DOHH2 (cell line): ENCODE measurements at regions not wholly inside any gene's neighbourhood (a gene's known extent, or its start where the extent isn't known, plus 50 kb on each side); places are given as distances from the start of the nearest gene placed in this dataset.

Source experiments
- H3F3A ChIP-seq: fragments of 200-600 bp; sonication (generic), shearing (Covaris generic); 2 replicates; pipeline ENCODE4 v1.6.0; 2016; ENCODE audit warnings: antibody characterized with exemption, mild to moderate bottlenecking; ENCODE audit not compliant: control insufficient read depth, insufficient read depth
- H3K27ac ChIP-seq: fragments of 200-600 bp; sonication (generic); 2 replicates; pipeline ENCODE4 v1.5.1; 2014; ENCODE audit warnings: low read depth, mild to moderate bottlenecking, low read length, moderate library complexity
- H3K27me3 ChIP-seq: fragments of 200-600 bp; sonication (generic); 2 replicates; pipeline ENCODE4 v1.6.1; 2014; ENCODE audit warnings: mild to moderate bottlenecking, low read length, mixed read lengths; ENCODE audit not compliant: control insufficient read depth
- H3K36me3 ChIP-seq: fragments of 200-600 bp; sonication (generic); 2 replicates; pipeline ENCODE4 v1.6.1; 2014; ENCODE audit warnings: mild to moderate bottlenecking, low read length, moderate library complexity, mixed read lengths; ENCODE audit not compliant: control insufficient read depth
- H3K4me1 ChIP-seq: fragments of 200-600 bp; sonication (generic); 2 replicates; pipeline ENCODE4 v1.6.1; 2014; ENCODE audit warnings: mild to moderate bottlenecking, low read length, mixed read lengths; ENCODE audit not compliant: control insufficient read depth
- H3K4me2 ChIP-seq: fragments of 200-600 bp; sonication (generic); 2 replicates; pipeline ENCODE4 v1.6.0; 2014; ENCODE audit warnings: mild to moderate bottlenecking, low read length, moderate library complexity
- H3K4me3 ChIP-seq: fragments of 200-600 bp; sonication (generic); 2 replicates; pipeline ENCODE4 v1.5.1; 2014; ENCODE audit warnings: mild to moderate bottlenecking, low read length, mixed read lengths
- H3K79me2 ChIP-seq: fragments of 200-600 bp; sonication (generic); 2 replicates; pipeline ENCODE4 v1.6.1; 2014; ENCODE audit warnings: mild to moderate bottlenecking, low read length, mixed read lengths; ENCODE audit not compliant: control insufficient read depth
- H3K9me2 ChIP-seq: fragments of 200-600 bp; sonication (generic); replicated peaks from 2 replicates; pipeline ENCODE4 v1.6.1; 2014; ENCODE audit warnings: mild to moderate bottlenecking, low read length, mixed read lengths; ENCODE audit not compliant: control insufficient read depth
- H3K9me3 ChIP-seq: fragments of 200-600 bp; sonication (generic); 2 replicates; pipeline ENCODE4 v1.6.1; 2014; ENCODE audit warnings: antibody characterized with exemption, low read length, mixed read lengths; ENCODE audit not compliant: control insufficient read depth, insufficient read depth
- H4K20me1 ChIP-seq: fragments of 200-600 bp; sonication (generic); 2 replicates; pipeline ENCODE4 v1.6.0; 2014; ENCODE audit warnings: low read depth, mild to moderate bottlenecking, antibody characterized with exemption, low read length, moderate library complexity; ENCODE audit not compliant: control insufficient read depth, insufficient read depth
- EZH2phosphoT487 ChIP-seq: fragments of 200-600 bp; sonication (generic); IDR thresholded peaks from 2 replicates; pipeline ENCODE4 v1.6.1; 2017; ENCODE audit warnings: borderline replicate concordance, mild to moderate bottlenecking, antibody characterized with exemption, low read length, moderate library complexity, mixed read lengths
- TF ChIP-seq, protein P1 (sequence below): fragments of 200-600 bp; sonication (generic); IDR thresholded peaks from one replicate; pipeline ENCODE4 v1.5.1; 2014; ENCODE audit warnings: antibody characterized with exemption, mild to moderate bottlenecking, low read depth, low read length; ENCODE audit not compliant: poor library complexity, severe bottlenecking

DNA sequence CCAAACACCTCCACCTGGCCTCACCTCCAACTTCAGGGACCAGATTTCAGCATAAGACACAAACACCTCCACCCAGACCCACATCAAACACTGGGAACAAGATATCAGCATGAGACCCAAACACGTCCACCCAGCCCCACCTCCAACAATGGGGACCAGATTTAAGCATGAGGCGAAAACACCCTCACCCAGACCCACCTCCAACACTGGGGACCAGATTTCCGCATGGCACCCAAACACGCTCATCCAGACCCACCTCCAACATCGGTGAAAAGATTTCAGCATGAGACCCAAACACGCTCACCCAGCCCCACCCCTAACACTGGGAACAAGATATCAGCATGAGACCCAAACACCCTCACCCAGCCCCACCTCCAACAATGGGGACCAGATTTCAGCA is 210.0 kb downstream of the ASMT start:
- H3K36me3 ChIP-seq, result no peaks in the 10 kb centered on the region
- no peaks in the 10 kb centered on the region for H4K20me1 ChIP-seq
- no peaks in the 10 kb centered on the region for H3K27me3 ChIP-seq
- H3K4me1 ChIP-seq, result no peaks in the 10 kb centered on the region
- H3K4me3 ChIP-seq, result no peak overlapping the region
- no peaks in the 10 kb centered on the region for H3K79me2 ChIP-seq
- H3K9me3 ChIP-seq, result no peaks in the 10 kb centered on the region
- H3K9me2 ChIP-seq, result no peaks in the 10 kb centered on the region
- no peak overlapping the region for H3K27ac ChIP-seq
- H3F3A ChIP-seq, result no peaks in the 10 kb centered on the region
- no peak overlapping the region for H3K4me2 ChIP-seq
- TF ChIP-seq, protein P1, sequence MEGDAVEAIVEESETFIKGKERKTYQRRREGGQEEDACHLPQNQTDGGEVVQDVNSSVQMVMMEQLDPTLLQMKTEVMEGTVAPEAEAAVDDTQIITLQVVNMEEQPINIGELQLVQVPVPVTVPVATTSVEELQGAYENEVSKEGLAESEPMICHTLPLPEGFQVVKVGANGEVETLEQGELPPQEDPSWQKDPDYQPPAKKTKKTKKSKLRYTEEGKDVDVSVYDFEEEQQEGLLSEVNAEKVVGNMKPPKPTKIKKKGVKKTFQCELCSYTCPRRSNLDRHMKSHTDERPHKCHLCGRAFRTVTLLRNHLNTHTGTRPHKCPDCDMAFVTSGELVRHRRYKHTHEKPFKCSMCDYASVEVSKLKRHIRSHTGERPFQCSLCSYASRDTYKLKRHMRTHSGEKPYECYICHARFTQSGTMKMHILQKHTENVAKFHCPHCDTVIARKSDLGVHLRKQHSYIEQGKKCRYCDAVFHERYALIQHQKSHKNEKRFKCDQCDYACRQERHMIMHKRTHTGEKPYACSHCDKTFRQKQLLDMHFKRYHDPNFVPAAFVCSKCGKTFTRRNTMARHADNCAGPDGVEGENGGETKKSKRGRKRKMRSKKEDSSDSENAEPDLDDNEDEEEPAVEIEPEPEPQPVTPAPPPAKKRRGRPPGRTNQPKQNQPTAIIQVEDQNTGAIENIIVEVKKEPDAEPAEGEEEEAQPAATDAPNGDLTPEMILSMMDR, result no peak
- no peak for TF ChIP-seq EZH2phosphoT487

DNA sequence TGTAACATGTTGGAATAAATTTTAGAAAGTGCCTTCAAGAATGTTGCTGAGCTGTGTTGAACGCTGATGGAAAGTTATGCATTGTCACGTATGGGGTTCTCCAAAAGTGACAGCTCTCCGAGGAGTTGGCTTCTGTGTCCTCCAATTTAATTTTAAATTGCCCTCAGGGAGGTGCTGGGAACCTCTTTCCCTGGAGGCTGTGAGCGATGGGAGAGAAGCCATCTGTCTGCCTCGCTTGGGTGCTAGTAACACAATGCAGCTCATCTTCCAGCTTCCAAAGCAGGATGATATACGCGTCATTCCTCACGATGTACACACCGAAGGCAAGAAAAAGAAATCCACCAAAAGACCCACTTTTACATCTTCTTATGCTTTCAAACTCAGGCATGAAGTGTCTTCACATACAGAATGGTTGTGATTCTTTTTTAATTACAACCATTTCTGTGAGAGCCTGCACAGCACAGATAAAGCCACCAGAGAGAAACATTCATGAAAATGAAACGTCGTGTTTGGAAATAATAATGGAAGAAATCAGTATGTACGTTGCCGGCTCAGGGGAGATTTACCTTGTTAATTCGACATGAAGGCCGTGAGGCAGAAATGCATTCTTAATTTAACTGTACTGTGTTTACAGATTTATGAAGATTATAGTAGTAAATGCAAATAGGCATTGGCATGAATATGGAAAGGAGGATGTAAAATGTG is 218.9 kb downstream of the ASMT start:
- Histone ChIP-seq H4K20me1 (no peaks in the 10 kb centered on the region), H3K4me3 (no peak overlapping the region), H3K4me2 (no peak overlapping the region), H3K9me2 (no peaks in the 10 kb centered on the region), H3F3A (no peaks in the 10 kb centered on the region), H3K27me3 (no peaks in the 10 kb centered on the region), H3K9me3 (no peaks in the 10 kb centered on the region), H3K27ac (no peak overlapping the region), H3K79me2 (no peaks in the 10 kb centered on the region), H3K36me3 (no peaks in the 10 kb centered on the region), H3K4me1 (no peaks in the 10 kb centered on the region)
- no peak for TF ChIP-seq EZH2phosphoT487
- TF ChIP-seq, protein P1, result no peak

DNA sequence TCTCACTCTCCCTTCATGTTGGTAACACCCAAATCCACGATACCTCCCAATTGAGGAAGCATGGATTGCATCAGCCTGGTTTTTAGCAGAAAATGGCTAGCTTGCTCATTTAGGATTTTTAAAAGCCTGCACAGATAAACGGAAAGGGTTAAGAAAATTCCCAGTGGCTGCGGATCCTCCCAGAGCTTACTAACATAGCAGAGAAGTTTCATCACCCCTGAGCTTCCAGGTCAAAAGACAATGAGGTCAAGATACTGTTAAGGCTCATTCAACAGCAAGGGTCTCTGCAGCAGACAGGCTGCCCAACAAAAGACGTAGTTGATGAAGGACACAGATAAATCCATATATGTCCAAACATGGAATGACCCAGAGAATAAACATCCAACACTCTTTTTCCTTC is 220.2 kb downstream of the ASMT start:
- H3F3A ChIP-seq, result no peaks in the 10 kb centered on the region
- no peaks in the 10 kb centered on the region for H3K9me3 ChIP-seq
- no peak overlapping the region for H3K4me3 ChIP-seq
- H3K79me2 ChIP-seq, result no peaks in the 10 kb centered on the region
- no peaks in the 10 kb centered on the region for H3K9me2 ChIP-seq
- H4K20me1 ChIP-seq, result no peaks in the 10 kb centered on the region
- H3K36me3 ChIP-seq, result no peaks in the 10 kb centered on the region
- no peaks in the 10 kb centered on the region for H3K27me3 ChIP-seq
- H3K27ac ChIP-seq, result no peak overlapping the region
- TF ChIP-seq, protein P1, result no peak
- TF ChIP-seq EZH2phosphoT487, result no peak
- no peak overlapping the region for H3K4me2 ChIP-seq
- H3K4me1 ChIP-seq, result no peaks in the 10 kb centered on the region
